BJ (cell line): ENCODE measurements at regions not wholly inside any gene's neighbourhood (a gene's known extent, or its start where the extent isn't known, plus 50 kb on each side); places are given as distances from the start of the nearest gene placed in this dataset.
"Not testable (repeated sequence)": the region's sequence is repeated elsewhere in the genome, so short reads cannot be mapped to it uniquely, and the experiment has no call there.

Source experiments
- CTCF ChIA-PET: fragments of 350-600 bp; formaldehyde crosslinking; extraction: SDS; loops from one replicate; lab custom pipeline; 2021; ENCODE audit warnings: antibody characterized with exemption, inconsistent platforms; lab: Yijun Ruan, JAX
- POLR2A ChIA-PET: fragments of 300-600 bp; sonication (Branson Sonifier 250); formaldehyde crosslinking; extraction: SDS; loops from one replicate; lab custom pipeline; 2021; ENCODE audit warnings: antibody characterized with exemption; lab: Charles Lee
- DNase-seq: peaks from one replicate; pipeline ENCODE4 v3.0.0-alpha.2; 2011; ENCODE audit warnings: low read depth
- H3K27me3 ChIP-seq: 2 replicates; pipeline ENCODE4 v1.6.0; 2011; ENCODE audit warnings: low read length; ENCODE audit not compliant: control insufficient read depth, insufficient read depth
- H3K36me3 ChIP-seq: 2 replicates; pipeline ENCODE4 v1.5.1; 2011; ENCODE audit warnings: low read length; ENCODE audit not compliant: control insufficient read depth, insufficient read depth
- H3K4me3 ChIP-seq: 2 replicates; pipeline ENCODE4 v1.5.1; 2011; ENCODE audit warnings: low read depth, mild to moderate bottlenecking, control low read depth, low read length
- CTCF ChIP-seq: IDR thresholded peaks from 2 replicates; pipeline ENCODE4 v1.5.1; 2011; ENCODE audit warnings: low read depth, mild to moderate bottlenecking, control low read depth, inconsistent platforms, low read length, moderate library complexity; ENCODE audit not compliant: insufficient read depth

GRCh38 chr10:65419629-65420028 lies 1506.2 kb upstream of the LRRTM3 start:
- Histone ChIP-seq H3K27me3 (no peaks in the 10 kb centered on the region), H3K36me3 (no peaks in the 10 kb centered on the region), H3K4me3 (no peak overlapping the region)
- no peak for DNase-seq
- POLR2A ChIA-PET: no interaction called here
- TF ChIP-seq CTCF: no peak
- CTCF ChIA-PET: no interaction called here

DNA sequence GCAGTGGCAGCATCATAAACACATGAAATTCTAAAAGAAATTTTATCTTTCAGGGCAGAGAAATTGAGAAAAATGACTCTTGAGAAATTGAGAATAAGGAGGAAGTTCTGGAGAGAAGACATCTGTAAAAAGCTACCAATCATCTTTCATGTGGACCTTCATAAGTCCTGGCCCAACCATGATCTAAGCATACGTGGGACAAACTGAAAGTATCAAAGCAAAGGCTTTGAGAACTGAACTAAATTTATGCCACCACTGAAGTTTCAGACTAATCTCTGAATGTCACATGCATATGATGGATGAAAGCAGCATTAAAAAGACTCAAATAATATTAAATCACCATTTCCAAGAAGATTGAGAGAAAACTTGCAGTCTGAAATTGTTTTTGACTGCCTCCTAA lies 1502.8 kb upstream of the LRRTM3 start:
- TF ChIP-seq CTCF: no peak
- CTCF ChIA-PET: no interaction called here
- no peaks in the 10 kb centered on the region for H3K36me3 ChIP-seq
- DNase-seq: no peak
- no peak overlapping the region for H3K4me3 ChIP-seq
- H3K27me3 ChIP-seq: no peaks in the 10 kb centered on the region
- POLR2A ChIA-PET: no interaction called here

DNA sequence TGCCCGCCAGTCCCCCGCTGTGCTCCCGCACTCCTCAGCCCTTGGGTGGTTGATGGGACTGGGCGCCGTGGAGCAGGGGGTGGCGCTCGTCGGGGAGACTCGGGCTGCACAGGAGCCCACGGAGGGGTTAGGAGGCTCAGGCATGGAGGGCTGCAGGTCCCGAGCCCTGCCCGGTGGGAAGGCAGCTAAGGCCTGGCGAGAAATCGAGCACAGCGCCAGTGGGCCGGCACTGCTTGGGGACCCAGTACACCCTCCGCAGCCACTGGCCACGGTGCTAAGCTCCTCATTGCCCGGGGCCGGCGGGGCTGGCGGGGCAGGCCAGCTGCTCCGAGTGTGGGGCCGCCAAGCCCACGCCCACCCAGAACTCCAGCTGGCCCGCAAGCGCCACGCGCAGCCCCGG lies 1496.5 kb upstream of the LRRTM3 start:
- POLR2A ChIA-PET, DNase-seq, H3K27me3 ChIP-seq, H3K4me3 ChIP-seq, H3K36me3 ChIP-seq: not testable (repeated sequence)
- CTCF ChIA-PET: interaction anchor here (1.4 kb wide), 1 partner anchor 13 kb away, joined by 3 read pairs; no protein-coding TSS in a partner anchor

DNA sequence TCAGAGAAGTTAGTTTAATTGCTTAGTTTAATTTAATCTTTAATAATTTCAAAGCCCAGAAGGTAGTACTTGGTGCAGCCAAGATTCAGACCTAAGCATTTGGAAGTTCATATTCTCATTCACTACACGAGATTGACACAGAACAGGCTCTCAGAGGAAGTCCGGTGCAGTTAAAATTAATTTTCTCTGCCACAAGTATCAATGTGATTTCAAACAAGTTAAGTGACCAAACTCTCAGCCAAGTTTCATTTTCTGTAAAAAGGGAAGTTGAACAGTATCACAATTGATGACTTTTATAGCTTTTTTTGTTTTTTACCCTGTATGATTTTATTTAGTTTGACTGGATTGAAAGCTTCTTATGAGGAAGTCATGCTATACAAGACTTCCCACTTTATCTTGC lies 1494.9 kb upstream of the LRRTM3 start:
- no peaks in the 10 kb centered on the region for H3K27me3 ChIP-seq
- no peaks in the 10 kb centered on the region for H3K36me3 ChIP-seq
- H3K4me3 ChIP-seq: no peak overlapping the region
- POLR2A ChIA-PET: no interaction called here
- CTCF ChIA-PET: no interaction called here
- TF ChIP-seq CTCF: no peak
- no peak for DNase-seq

DNA sequence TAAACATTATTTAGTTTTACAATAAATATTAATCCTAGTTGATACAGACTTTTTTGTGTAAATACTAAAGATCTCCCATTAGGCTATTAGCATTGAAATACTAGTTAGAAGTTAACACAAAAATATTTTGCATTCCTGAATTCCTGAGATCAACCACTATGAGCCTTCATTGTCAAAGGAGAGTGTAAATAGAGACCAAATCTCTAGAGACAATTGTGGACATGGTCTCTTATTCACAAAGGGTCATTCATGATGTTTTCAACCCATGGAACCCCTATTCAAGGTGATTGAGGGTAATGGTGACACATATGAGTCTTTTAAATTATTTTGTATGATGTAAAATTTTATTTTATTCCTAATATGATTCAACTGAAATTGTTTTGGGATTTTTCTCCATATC lies 1454.8 kb upstream of the LRRTM3 start:
- no peak for DNase-seq
- CTCF ChIA-PET: no interaction called here

More for the DNA sequence above, 1454.8 kb upstream of the LRRTM3 start:
- TF ChIP-seq CTCF: no peak
- H3K4me3 ChIP-seq: no peak overlapping the region
- no peaks in the 10 kb centered on the region for H3K27me3 ChIP-seq
- no peaks in the 10 kb centered on the region for H3K36me3 ChIP-seq
- POLR2A ChIA-PET: no interaction called here
